ENCODE measurements at regions not wholly inside any gene's neighbourhood (a gene's known extent, or its start where the extent isn't known, plus 50 kb on each side); places are given as distances from the start of the nearest gene placed in this dataset.

GRCh38 chr12:90337018-90337417 lies 618.0 kb downstream of the CCER1 start:
- TF ChIP-seq, protein P1, sequence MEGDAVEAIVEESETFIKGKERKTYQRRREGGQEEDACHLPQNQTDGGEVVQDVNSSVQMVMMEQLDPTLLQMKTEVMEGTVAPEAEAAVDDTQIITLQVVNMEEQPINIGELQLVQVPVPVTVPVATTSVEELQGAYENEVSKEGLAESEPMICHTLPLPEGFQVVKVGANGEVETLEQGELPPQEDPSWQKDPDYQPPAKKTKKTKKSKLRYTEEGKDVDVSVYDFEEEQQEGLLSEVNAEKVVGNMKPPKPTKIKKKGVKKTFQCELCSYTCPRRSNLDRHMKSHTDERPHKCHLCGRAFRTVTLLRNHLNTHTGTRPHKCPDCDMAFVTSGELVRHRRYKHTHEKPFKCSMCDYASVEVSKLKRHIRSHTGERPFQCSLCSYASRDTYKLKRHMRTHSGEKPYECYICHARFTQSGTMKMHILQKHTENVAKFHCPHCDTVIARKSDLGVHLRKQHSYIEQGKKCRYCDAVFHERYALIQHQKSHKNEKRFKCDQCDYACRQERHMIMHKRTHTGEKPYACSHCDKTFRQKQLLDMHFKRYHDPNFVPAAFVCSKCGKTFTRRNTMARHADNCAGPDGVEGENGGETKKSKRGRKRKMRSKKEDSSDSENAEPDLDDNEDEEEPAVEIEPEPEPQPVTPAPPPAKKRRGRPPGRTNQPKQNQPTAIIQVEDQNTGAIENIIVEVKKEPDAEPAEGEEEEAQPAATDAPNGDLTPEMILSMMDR (IDR thresholded peaks at IDR 0.05), result no peak

GRCh38 chr12:90335566-90335965 lies 619.4 kb downstream of the CCER1 start:
- TF ChIP-seq, protein P1 (IDR thresholded peaks at IDR 0.05), result no peak

- TF ChIP-seq, protein P1 (IDR thresholded peaks at IDR 0.05), result no peak
These were observed 621.0 kb downstream of the CCER1 start for GRCh38 chr12:90333939-90334338.

- TF ChIP-seq, protein P1 (IDR thresholded peaks at IDR 0.05), result no peak
These were observed 621.6 kb downstream of the CCER1 start for GRCh38 chr12:90333424-90333823.

GRCh38 chr12:90331821-90332220 lies 623.2 kb downstream of the CCER1 start:
- TF ChIP-seq, protein P1 (IDR thresholded peaks at IDR 0.05), result no peak

DNA sequence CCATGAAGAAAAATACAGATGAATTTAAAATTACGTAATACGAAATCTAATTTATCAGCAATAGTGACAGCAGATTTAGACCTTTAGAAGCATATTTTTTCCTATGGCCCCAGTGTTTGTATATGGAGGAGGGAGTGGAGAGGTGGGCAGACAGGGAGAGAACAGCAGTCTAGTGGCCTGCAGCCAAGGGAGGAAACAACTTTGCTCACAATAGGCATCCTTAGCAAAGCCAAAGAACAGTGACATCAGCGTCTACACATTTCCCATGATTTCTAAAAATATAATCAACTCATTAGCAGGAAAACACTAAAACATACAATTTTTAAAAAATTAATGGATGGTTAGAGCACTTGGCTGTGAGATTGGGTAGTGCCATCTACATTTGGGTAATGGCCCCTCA lies 622.6 kb upstream of the ATP2B1 start:
- TF ChIP-seq, protein P1 (IDR thresholded peaks at IDR 0.05), result no peak

DNA sequence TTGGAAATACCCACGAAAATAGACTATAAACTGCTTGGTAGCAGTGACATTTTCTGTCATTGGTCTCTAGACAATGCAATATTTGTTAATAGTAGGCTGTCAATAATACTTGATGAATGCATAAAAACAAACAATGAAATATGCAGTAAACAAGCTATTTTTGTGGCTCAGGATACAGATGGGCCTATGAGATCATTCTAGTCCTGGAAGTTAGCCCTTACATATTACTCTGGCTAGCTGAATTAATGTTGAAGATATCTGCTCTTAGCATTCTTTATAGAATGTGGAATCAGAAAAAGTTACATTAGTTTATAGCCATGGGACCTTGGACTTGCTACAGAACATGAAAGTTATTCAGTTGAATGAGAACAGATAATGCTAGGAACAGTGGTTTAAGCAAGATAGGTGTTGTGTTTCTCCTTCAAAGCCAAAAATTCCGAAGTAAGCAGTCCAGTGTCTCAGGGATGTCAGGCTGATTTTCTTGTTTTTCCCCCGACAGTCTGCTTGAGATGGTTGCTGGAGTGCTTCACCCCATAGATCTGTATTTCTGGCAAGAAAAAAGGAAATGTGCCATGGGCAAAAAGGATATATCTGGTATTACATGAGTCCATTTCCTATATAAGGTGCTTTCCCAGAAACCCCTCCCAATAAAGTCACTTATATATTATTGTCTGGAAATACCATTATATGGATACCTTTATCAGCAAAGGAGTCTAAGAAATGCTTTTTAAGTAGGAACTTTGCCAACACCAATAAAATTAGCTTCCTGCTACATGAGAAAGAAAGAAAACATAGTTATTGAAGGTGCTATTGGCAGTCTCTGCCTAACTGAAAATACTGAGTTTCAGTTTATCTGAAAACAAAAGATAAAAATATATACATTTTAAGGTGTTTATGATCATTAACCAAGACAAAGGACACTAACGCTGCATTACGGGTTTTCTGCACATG lies 619.4 kb upstream of the ATP2B1 start:
- TF ChIP-seq, protein P1 (IDR thresholded peaks at IDR 0.05), result no peak

All from LNCAP (cell line).